Prostate gland (tissue), 2 donors: ENCODE measurements at regions not wholly inside any gene's neighbourhood (a gene's known extent, or its start where the extent isn't known, plus 50 kb on each side); places are given as distances from the start of the nearest gene placed in this dataset.

Experiments used
- DNase-seq: peaks from one replicate; pipeline ENCODE4 v3.0.0-alpha.2; 2019; ENCODE audit warnings: low spot score
- H3K27ac ChIP-seq, 2 donors: fragments of 200-600 bp; sonication (generic); 2 replicates each; pipeline ENCODE4 v1.5.1; 2017 to 2019
- H3K27me3 ChIP-seq: fragments of 200-600 bp; sonication (generic); replicated peaks from 2 replicates; pipeline ENCODE4 v1.5.1; 2019; ENCODE audit not compliant: insufficient read depth
- H3K36me3 ChIP-seq, 2 donors: fragments of 200-600 bp; sonication (generic); 1 replicate in 1 of 2; 2 replicates in 1 of 2; pipeline versions ENCODE4 v1.5.1 to v1.8.1; 2017 to 2019
- H3K4me1 ChIP-seq: fragments of 200-600 bp; sonication (generic); replicated peaks from 2 replicates; pipeline ENCODE4 v1.5.1; 2019
- H3K4me3 ChIP-seq, 2 donors: fragments of 200-600 bp; sonication (generic); 2 replicates each; pipeline ENCODE4 v1.5.1; 2017 to 2019
- H3K9me3 ChIP-seq: fragments of 200-600 bp; sonication (generic); 2 replicates; pipeline ENCODE4 v1.5.1; 2017
- CTCF ChIP-seq, 4 experiments: fragments of 200-600 bp in 2 of 4; fragments of 450-650 bp in 2 of 4; sonication (generic) in 2 of 4; IDR thresholded peaks; 1 replicate in 3 of 4; 2 replicates in 1 of 4; pipeline ENCODE4 v1.5.1; 2016 to 2019; ENCODE audit warnings: antibody characterized with exemption in 4 of 4, mild to moderate bottlenecking in 2 of 4, moderate library complexity in 2 of 4
- POLR2A ChIP-seq: fragments of 450-650 bp; IDR thresholded peaks from one replicate; pipeline ENCODE4 v1.6.1; 2016; ENCODE audit warnings: antibody characterized with exemption, mild to moderate bottlenecking
- POLR2AphosphoS5 ChIP-seq: sonication (generic); formaldehyde crosslinking; IDR thresholded peaks from one replicate; pipeline ENCODE4 v1.6.1; 2017; ENCODE audit warnings: antibody characterized with exemption
- WGBS: methylation state at CpG from one replicate; pipeline ENCODE4 v1.1.5; 2018; 5-methylcytosine and 5-hydroxymethylcytosine counted together
- intact Hi-C: fragments of 100-400 bp; cut with DNase I; formaldehyde crosslinking; loops from one replicate; pipeline ENCODE4 v1.14.2; 2022

GRCh38 chr13:30119476-30119875, 187.9 kb downstream of the KATNAL1 start:
- intact Hi-C loops, result loop anchor here (10.0 kb wide), 3 partner anchors 195 to 1465 kb away; partner anchors contain the start of genes POMP and SLC7A1
- no peaks in the 10 kb centered on the region for H3K36me3 ChIP-seq
- DNase-seq, result peak; percentile 48

GRCh38 chr13:30116379-30116778, 191.0 kb downstream of the KATNAL1 start:
- no peak for DNase-seq
- TF ChIP-seq POLR2AphosphoS5, result no peak
- no peak for TF ChIP-seq POLR2A
- TF ChIP-seq CTCF (IDR thresholded peaks at IDR 0.05), result no peak
- intact Hi-C loops, result loop anchor here (10.0 kb wide), 3 partner anchors 192 to 1462 kb away; partner anchors contain the start of genes POMP and SLC7A1

More at GRCh38 chr13:30119476-30119875, 187.9 kb downstream of the KATNAL1 start:
- Histone ChIP-seq H3K27ac (peak overlapping the region; percentile 47 to 52), H3K27me3 (no peaks in the 10 kb centered on the region), H3K4me3 (no peak overlapping the region), H3K9me3 (no peaks in the 10 kb centered on the region), H3K4me1 (no peaks in the 10 kb centered on the region)
- TF ChIP-seq POLR2A (no peak), POLR2AphosphoS5 (peak; percentile 61), CTCF (IDR thresholded peaks at IDR 0.05) (no peak)
- 4% methylated on average over 6 of the region's 6 CpGs for WGBS

GRCh38 chr13:30115257-30115600, 192.1 kb downstream of the KATNAL1 start:
- TF ChIP-seq POLR2AphosphoS5 (no peak), POLR2A (no peak), CTCF (IDR thresholded peaks at IDR 0.05) (no peak)
- H3K4me3 ChIP-seq, result peak overlapping the region; percentile 52 to 82
- DNase-seq, result no peak
- H3K27ac ChIP-seq, result peak overlapping the region; percentile 39 to 63
- no peaks in the 10 kb centered on the region for H3K36me3 ChIP-seq
- no peaks in the 10 kb centered on the region for H3K27me3 ChIP-seq
- 6% methylated on average over 9 of the region's 9 CpGs for WGBS
- intact Hi-C loops, result loop anchor here (2.0 to 10.0 kb wide), 5 partner anchors 190 to 1460 kb away; partner anchors contain the start of genes POMP and SLC7A1
- H3K4me1 ChIP-seq, result peaks cover 2% of the 10 kb centered on the region
- H3K9me3 ChIP-seq, result no peaks in the 10 kb centered on the region

More at GRCh38 chr13:30116379-30116778, 191.0 kb downstream of the KATNAL1 start:
- Histone ChIP-seq H3K27me3 (no peaks in the 10 kb centered on the region), H3K4me3 (no peak overlapping the region), H3K36me3 (no peaks in the 10 kb centered on the region), H3K9me3 (no peaks in the 10 kb centered on the region), H3K27ac (no peak overlapping the region), H3K4me1 (peaks cover 2% of the 10 kb centered on the region)
- WGBS, result 79% methylated on average over 6 of the region's 6 CpGs

GRCh38 chr13:30114571-30115256, 192.6 kb downstream of the KATNAL1 start:
- peak; percentile 88 for DNase-seq
- Histone ChIP-seq H3K4me1 (peaks cover 2% of the 10 kb centered on the region), H3K4me3 (peak overlapping the region; percentile 52 to 82), H3K9me3 (no peaks in the 10 kb centered on the region), H3K27ac (peak overlapping the region; percentile 39 to 63), H3K27me3 (no peaks in the 10 kb centered on the region), H3K36me3 (no peaks in the 10 kb centered on the region)
- under 1% methylated on average over 36 of the region's 67 CpGs for WGBS
- intact Hi-C loops, result loop anchor here (2.0 to 10.0 kb wide), 6 partner anchors 190 to 1460 kb away; partner anchors contain the start of genes POMP and SLC7A1
- TF ChIP-seq CTCF (IDR thresholded peaks at IDR 0.05) (peak; percentile 90 to 97 (median 96)), POLR2A (peak; percentile 62), POLR2AphosphoS5 (peak; percentile 71)
